Thyroid gland (tissue), 4 donors: ENCODE measurements at regions not wholly inside any gene's neighbourhood (a gene's known extent, or its start where the extent isn't known, plus 50 kb on each side); places are given as distances from the start of the nearest gene placed in this dataset.

Experiments used
- CTCF ChIP-seq, 6 experiments: fragments of 200-600 bp in 3 of 6; fragments of 450-650 bp in 3 of 6; sonication (generic) in 3 of 6; IDR thresholded peaks; one replicate each; pipeline ENCODE4 v1.5.1; 2016 to 2019; ENCODE audit warnings: antibody characterized with exemption in 6 of 6, mild to moderate bottlenecking in 2 of 6, inconsistent platforms in 1 of 6, moderate library complexity in 1 of 6
- POLR2A ChIP-seq, 2 donors: fragments of 450-650 bp; IDR thresholded peaks; one replicate each; pipeline ENCODE4 v1.6.1; 2017; ENCODE audit warnings: antibody characterized with exemption in 2 of 2, mild to moderate bottlenecking in 2 of 2, moderate library complexity in 1 of 2

- no peak for TF ChIP-seq POLR2A (IDR thresholded peaks at IDR 0.05)
- no peak for TF ChIP-seq CTCF (IDR thresholded peaks at IDR 0.05)
These were observed 448.7 kb downstream of the LTN1 start for GRCh38 chr21:28543975-28544374.
